Thyroid gland (tissue), 4 donors: ENCODE measurements at regions not wholly inside any gene's neighbourhood (a gene's known extent, or its start where the extent isn't known, plus 50 kb on each side); places are given as distances from the start of the nearest gene placed in this dataset.
A peak's percentile ranks its signal among the peaks of the same experiment; 100 is the strongest.

Source experiments
- DNase-seq, 2 donors: peaks; one replicate each; pipeline ENCODE4 v3.0.0-alpha.2; 2019
- H3K27ac ChIP-seq, 3 donors: fragments of 200-600 bp; sonication (generic); 1 replicate in 2 of 3; 2 replicates in 1 of 3; pipeline ENCODE4 v1.5.1; 2016 to 2019; ENCODE audit warnings: mild to moderate bottlenecking in 1 of 3, moderate library complexity in 1 of 3
- H3K27me3 ChIP-seq: fragments of 200-600 bp; sonication (generic); one replicate; pipeline ENCODE4 v1.5.1; 2019
- H3K36me3 ChIP-seq, 2 donors: fragments of 200-600 bp; sonication (generic); one replicate each; pipeline ENCODE4 v1.5.1; 2016 to 2019
- H3K4me1 ChIP-seq, 2 donors: fragments of 200-600 bp; sonication (generic); one replicate each; pipeline ENCODE4 v1.5.1; 2017 to 2019
- H3K4me3 ChIP-seq, 3 donors: fragments of 200-600 bp; sonication (generic); replicated peaks in 1 of 3; 1 replicate in 2 of 3; 2 replicates in 1 of 3; pipeline ENCODE4 v1.5.1; 2016; ENCODE audit warnings: mild to moderate bottlenecking in 1 of 3
- H3K9me3 ChIP-seq: fragments of 200-600 bp; sonication (generic); one replicate; pipeline ENCODE4 v1.5.1; 2017
- CTCF ChIP-seq, 6 experiments: fragments of 200-600 bp in 3 of 6; fragments of 450-650 bp in 3 of 6; sonication (generic) in 3 of 6; IDR thresholded peaks; one replicate each; pipeline ENCODE4 v1.5.1; 2016 to 2019; ENCODE audit warnings: antibody characterized with exemption in 6 of 6, mild to moderate bottlenecking in 2 of 6, inconsistent platforms in 1 of 6, moderate library complexity in 1 of 6
- POLR2A ChIP-seq, 2 donors: fragments of 450-650 bp; IDR thresholded peaks; one replicate each; pipeline ENCODE4 v1.6.1; 2017; ENCODE audit warnings: antibody characterized with exemption in 2 of 2, mild to moderate bottlenecking in 2 of 2, moderate library complexity in 1 of 2
- WGBS, 2 donors: methylation state at CpG; one replicate each; pipeline ENCODE4 v1.1.5; 2017; 5-methylcytosine and 5-hydroxymethylcytosine counted together
- intact Hi-C: fragments of 100-400 bp; cut with DNase I; formaldehyde crosslinking; loops from one replicate; pipeline ENCODE4 v1.15.1; 2023

- WGBS, 2 donors = 27 to 30% methylated on average over 6 of the region's 6 CpGs
These were observed 1128.4 kb downstream of the SORCS3 start for GRCh38 chr10:105769248-105770184.

GRCh38 chr10:105763611-105764010, 1122.5 kb downstream of the SORCS3 start:
- Histone ChIP-seq H3K36me3 (no peaks in the 10 kb centered on the region), H3K4me1 (no peaks in the 10 kb centered on the region), H3K27ac (no peak overlapping the region), H3K4me3 (no peak overlapping the region), H3K27me3 (no peaks in the 10 kb centered on the region), H3K9me3 (no peaks in the 10 kb centered on the region)
- no peak for DNase-seq
- 57 to 70% methylated on average over 2 of the region's 2 CpGs for WGBS, 2 donors
- intact Hi-C loops = no loop called here
- TF ChIP-seq CTCF (IDR thresholded peaks at IDR 0.05) (no peak), POLR2A (IDR thresholded peaks at IDR 0.05) (no peak)

More at GRCh38 chr10:105769248-105770184, 1128.4 kb downstream of the SORCS3 start:
- Histone ChIP-seq H3K4me3 (no peak overlapping the region), H3K36me3 (no peaks in the 10 kb centered on the region), H3K9me3 (no peaks in the 10 kb centered on the region), H3K4me1 (peaks cover 0 to 20% of the 10 kb centered on the region in 2 donors), H3K27me3 (no peaks in the 10 kb centered on the region), H3K27ac (peak overlapping the region in 1 of 3 donors; percentile 70)
- peak in 1 of 2 donors; percentile 24 for DNase-seq
- intact Hi-C loops = no loop called here
- no peak for TF ChIP-seq CTCF (IDR thresholded peaks at IDR 0.05)
- no peak for TF ChIP-seq POLR2A (IDR thresholded peaks at IDR 0.05)

- DNase-seq = no peak
- Histone ChIP-seq H3K4me1 (peaks cover 6 to 13% of the 10 kb centered on the region in 2 donors), H3K4me3 (no peak overlapping the region), H3K9me3 (no peaks in the 10 kb centered on the region), H3K27ac (no peak overlapping the region), H3K27me3 (no peaks in the 10 kb centered on the region), H3K36me3 (no peaks in the 10 kb centered on the region)
- no peak for TF ChIP-seq CTCF (IDR thresholded peaks at IDR 0.05)
- TF ChIP-seq POLR2A (IDR thresholded peaks at IDR 0.05) = no peak
- 73 to 77% methylated on average over 4 of the region's 4 CpGs for WGBS, 2 donors
- intact Hi-C loops = no loop called here
These were observed 1120.6 kb downstream of the SORCS3 start for GRCh38 chr10:105761576-105762260.

- DNase-seq = no peak
- H3K4me1 ChIP-seq = peaks cover 6 to 19% of the 10 kb centered on the region in 2 donors
- intact Hi-C loops = no loop called here
- H3K27me3 ChIP-seq = no peaks in the 10 kb centered on the region
- H3K27ac ChIP-seq = no peak overlapping the region
- no peaks in the 10 kb centered on the region for H3K9me3 ChIP-seq
- TF ChIP-seq CTCF (IDR thresholded peaks at IDR 0.05) = no peak
- TF ChIP-seq POLR2A (IDR thresholded peaks at IDR 0.05) = no peak
- no peak overlapping the region for H3K4me3 ChIP-seq
- H3K36me3 ChIP-seq = no peaks in the 10 kb centered on the region
- WGBS, 2 donors = 38 to 50% methylated on average over 3 of the region's 3 CpGs
These were observed 1118.6 kb downstream of the SORCS3 start for GRCh38 chr10:105759669-105760068.
